PC-9 (cell line): ENCODE measurements at regions not wholly inside any gene's neighbourhood (a gene's known extent, or its start where the extent isn't known, plus 50 kb on each side); places are given as distances from the start of the nearest gene placed in this dataset.

Source experiments
- BruUV-seq: library from RNA; stranded (reverse); fragments of 400-500 nt; replicated peaks from 2 replicates; lab custom pipeline; 2021; lab: Mats Ljungman, UMichigan
- CTCF ChIA-PET: fragments of 300-600 bp; sonication (Branson Sonifier 250); formaldehyde crosslinking; loops from one replicate; lab custom pipeline; 2022; ENCODE audit warnings: antibody characterized with exemption; lab: Charles Lee
- POLR2A ChIA-PET: fragments of 300-600 bp; sonication (Branson Sonifier 250); formaldehyde crosslinking; loops from one replicate; lab custom pipeline; 2022; ENCODE audit warnings: antibody characterized with exemption; ENCODE audit not compliant: unreplicated experiment; lab: Charles Lee
- DNase-seq, 2 experiments: peaks; one replicate each; pipeline versions ENCODE4 v3.0.0 to v3.0.0-alpha.2; 2015 to 2022; ENCODE audit warnings: mixed read lengths in 1 of 2
- H2AFZ ChIP-seq: fragments of 200-600 bp; sonication (generic); 2 replicates; pipeline ENCODE4 v1.8.1; 2017; ENCODE audit warnings: antibody characterized with exemption
- H3F3A ChIP-seq: fragments of 200-600 bp; sonication (generic); 2 replicates; pipeline ENCODE4 v1.8.1; 2017; ENCODE audit warnings: antibody characterized with exemption, mild to moderate bottlenecking, low read depth; ENCODE audit not compliant: insufficient read depth
- H3K27ac ChIP-seq: fragments of 200-600 bp; sonication (generic); 2 replicates; pipeline ENCODE4 v1.6.1; 2016; ENCODE audit warnings: mixed run types
- H3K27me3 ChIP-seq: fragments of 200-600 bp; sonication (generic); 2 replicates; pipeline ENCODE4 v1.6.1; 2016; ENCODE audit warnings: low read depth, mixed run types; ENCODE audit not compliant: insufficient read depth
- H3K36me3 ChIP-seq: fragments of 200-600 bp; sonication (generic); 2 replicates; pipeline ENCODE4 v1.6.1; 2016; ENCODE audit warnings: low read depth, mixed run types
- H3K4me1 ChIP-seq: fragments of 200-600 bp; sonication (generic); replicated peaks from 2 replicates; pipeline ENCODE4 v1.6.1; 2016; ENCODE audit warnings: mixed run types; ENCODE audit not compliant: insufficient read depth
- H3K4me2 ChIP-seq: fragments of 200-600 bp; sonication (generic); 2 replicates; pipeline ENCODE4 v1.6.1; 2017; ENCODE audit warnings: mixed run types
- H3K4me3 ChIP-seq: fragments of 200-600 bp; sonication (generic); 2 replicates; pipeline ENCODE4 v1.6.1; 2016; ENCODE audit warnings: mixed run types
- H3K79me2 ChIP-seq: fragments of 200-600 bp; sonication (generic); 2 replicates; pipeline ENCODE4 v1.6.1; 2017; ENCODE audit warnings: low read depth, mixed run types
- H3K9me2 ChIP-seq: fragments of 200-600 bp; sonication (generic); 2 replicates; pipeline ENCODE4 v1.8.1; 2017; ENCODE audit warnings: mild to moderate bottlenecking; ENCODE audit not compliant: insufficient read depth
- H3K9me3 ChIP-seq: fragments of 200-600 bp; sonication (generic); 2 replicates; pipeline ENCODE4 v1.8.1; 2016; ENCODE audit warnings: low read depth; ENCODE audit not compliant: insufficient read depth
- H4K20me1 ChIP-seq: fragments of 200-600 bp; sonication (generic); 2 replicates; pipeline ENCODE4 v1.8.1; 2017; ENCODE audit not compliant: insufficient read depth
- CTCF ChIP-seq: fragments of 200-600 bp; sonication (generic); conservative IDR thresholded peaks from 2 replicates; pipeline ENCODE4 v1.6.1; 2017; ENCODE audit warnings: mixed run types, antibody characterized with exemption, mild to moderate bottlenecking, moderate library complexity
- EZH2 ChIP-seq: fragments of 200-600 bp; sonication (generic); IDR thresholded peaks from 2 replicates; pipeline ENCODE4 v1.8.0; 2017; ENCODE audit warnings: antibody characterized with exemption, low read depth
- intact Hi-C: fragments of 100-400 bp; cut with micrococcal nuclease; formaldehyde crosslinking; loops from one replicate; pipeline ENCODE4 v1.10.0; 2022; ENCODE audit not compliant: unreplicated experiment

- Histone ChIP-seq H3K36me3 (no peaks in the 10 kb centered on the region), H4K20me1 (no peaks in the 10 kb centered on the region), H2AFZ (no peak overlapping the region), H3K4me2 (no peak overlapping the region), H3K27ac (no peak overlapping the region), H3K9me2 (no peaks in the 10 kb centered on the region), H3K79me2 (no peaks in the 10 kb centered on the region), H3K4me1 (no peaks in the 10 kb centered on the region), H3K4me3 (no peak overlapping the region), H3K9me3 (no peaks in the 10 kb centered on the region), H3F3A (no peaks in the 10 kb centered on the region), H3K27me3 (peaks cover 59% of the 10 kb centered on the region)
- TF ChIP-seq CTCF (no peak), EZH2 (no peak)
- DNase-seq: no peak
- ChIA-PET CTCF (no interaction called here), POLR2A (no interaction called here)
- no TSS peak for BruUV-seq
- intact Hi-C loops: no loop called here
Measured at GRCh38 chr2:104756118-104756517, 97.8 kb upstream of the POU3F3 start.

GRCh38 chr2:104757056-104757455 lies 96.9 kb upstream of the POU3F3 start:
- Histone ChIP-seq H3K27ac (no peak overlapping the region), H3K36me3 (no peaks in the 10 kb centered on the region), H3K4me1 (no peaks in the 10 kb centered on the region), H2AFZ (no peak overlapping the region), H3K79me2 (no peaks in the 10 kb centered on the region), H3K27me3 (peaks cover 64% of the 10 kb centered on the region), H3F3A (no peaks in the 10 kb centered on the region), H3K4me2 (no peak overlapping the region), H4K20me1 (no peaks in the 10 kb centered on the region), H3K9me3 (no peaks in the 10 kb centered on the region), H3K4me3 (no peak overlapping the region), H3K9me2 (no peaks in the 10 kb centered on the region)
- BruUV-seq: no TSS peak
- ChIA-PET POLR2A (no interaction called here), CTCF (no interaction called here)
- intact Hi-C loops: no loop called here
- TF ChIP-seq CTCF: no peak
- no peak for TF ChIP-seq EZH2
- no peak for DNase-seq

- Histone ChIP-seq H4K20me1 (no peaks in the 10 kb centered on the region), H3F3A (no peaks in the 10 kb centered on the region), H2AFZ (no peak overlapping the region), H3K36me3 (no peaks in the 10 kb centered on the region), H3K4me2 (no peak overlapping the region), H3K4me1 (no peaks in the 10 kb centered on the region), H3K9me3 (no peaks in the 10 kb centered on the region), H3K79me2 (no peaks in the 10 kb centered on the region), H3K9me2 (no peaks in the 10 kb centered on the region), H3K4me3 (no peak overlapping the region), H3K27ac (no peak overlapping the region), H3K27me3 (peaks cover 54% of the 10 kb centered on the region)
- TF ChIP-seq CTCF (no peak), EZH2 (no peak)
- BruUV-seq: no TSS peak
- intact Hi-C loops: no loop called here
- CTCF ChIA-PET: no interaction called here
- no peak for DNase-seq
- POLR2A ChIA-PET: no interaction called here
Measured at GRCh38 chr2:104758199-104758620, 95.7 kb upstream of the POU3F3 start.
